GM18517 (cell line): ENCODE measurements at regions not wholly inside any gene's neighbourhood (a gene's known extent, or its start where the extent isn't known, plus 50 kb on each side); places are given as distances from the start of the nearest gene placed in this dataset.

ENCODE experiments used
- ATAC-seq: cut with Tn5 transposase; IDR thresholded peaks from one replicate; pipeline ENCODE4 v1.9.1; 2021; ENCODE audit warnings: mild to moderate bottlenecking, moderate library complexity; ENCODE audit not compliant: unreplicated experiment

DNA sequence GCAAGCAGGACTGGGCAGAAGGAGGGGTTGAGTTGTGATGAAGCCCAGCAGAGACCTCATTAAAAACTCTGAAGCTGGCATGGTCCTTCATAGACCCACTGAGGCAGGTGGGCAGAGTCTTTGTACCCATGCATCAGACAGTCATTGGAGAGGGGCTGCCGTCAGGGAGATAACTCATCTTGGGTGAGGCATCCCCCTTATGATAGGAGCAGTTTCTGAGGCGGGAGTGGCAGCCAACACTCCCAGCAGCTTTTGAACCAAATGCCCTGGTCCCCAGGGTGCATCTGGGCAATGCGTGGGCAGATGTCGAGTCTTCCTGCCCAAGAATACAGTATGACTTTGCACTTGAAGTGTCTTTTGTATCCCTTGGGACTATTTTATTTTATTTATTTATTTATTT, 68.1 kb downstream of the HTR5A start:
- no peak for ATAC-seq

- ATAC-seq: no peak
Observed at GRCh38 chr7:155141562-155141961, 71.4 kb downstream of the HTR5A start.

DNA sequence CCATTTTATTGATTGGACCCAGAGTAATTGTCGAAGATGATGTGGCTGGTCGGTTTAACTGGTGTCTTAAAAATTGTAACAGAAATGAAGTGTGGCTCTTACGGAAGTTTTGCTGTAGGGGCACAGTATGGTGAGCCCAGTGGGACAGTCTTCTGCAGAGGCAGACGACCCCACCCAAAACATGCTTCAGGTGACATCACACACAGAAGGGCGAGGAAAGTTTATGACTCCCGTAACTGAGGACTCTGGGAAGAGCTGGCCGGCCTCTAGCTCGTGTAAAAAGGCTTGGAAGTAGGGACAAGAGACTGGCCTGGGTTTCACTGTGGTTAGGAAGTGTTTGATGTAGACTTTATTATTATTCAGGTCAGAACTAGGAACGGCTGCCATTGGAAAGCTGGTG, 73.3 kb downstream of the HTR5A start:
- no peak for ATAC-seq

DNA sequence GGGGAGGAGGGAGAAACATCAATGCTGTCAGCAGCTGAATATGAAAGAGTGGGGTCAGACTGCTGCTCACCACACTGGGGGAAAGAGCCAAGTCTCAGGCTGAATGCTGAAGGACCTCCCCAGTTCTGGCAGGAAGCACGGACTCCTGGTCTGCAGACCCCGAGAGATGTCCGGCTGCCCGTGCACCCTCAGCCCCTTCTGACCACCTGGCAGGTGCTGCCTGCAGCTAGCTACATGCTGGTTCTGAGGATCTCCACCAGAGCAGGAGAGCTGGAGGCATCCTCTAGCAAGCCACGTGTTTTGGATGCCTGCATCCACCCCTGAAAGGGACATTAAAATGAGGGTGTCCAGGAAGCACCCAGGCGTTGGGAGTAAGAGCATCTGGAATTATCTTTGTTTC, 74.2 kb downstream of the HTR5A start:
- no peak for ATAC-seq

- ATAC-seq: no peak
Observed at GRCh38 chr7:155145477-155146255, 75.5 kb downstream of the HTR5A start.

- ATAC-seq: no peak
Observed at GRCh38 chr7:155147172-155147571, 77.0 kb downstream of the HTR5A start.

DNA sequence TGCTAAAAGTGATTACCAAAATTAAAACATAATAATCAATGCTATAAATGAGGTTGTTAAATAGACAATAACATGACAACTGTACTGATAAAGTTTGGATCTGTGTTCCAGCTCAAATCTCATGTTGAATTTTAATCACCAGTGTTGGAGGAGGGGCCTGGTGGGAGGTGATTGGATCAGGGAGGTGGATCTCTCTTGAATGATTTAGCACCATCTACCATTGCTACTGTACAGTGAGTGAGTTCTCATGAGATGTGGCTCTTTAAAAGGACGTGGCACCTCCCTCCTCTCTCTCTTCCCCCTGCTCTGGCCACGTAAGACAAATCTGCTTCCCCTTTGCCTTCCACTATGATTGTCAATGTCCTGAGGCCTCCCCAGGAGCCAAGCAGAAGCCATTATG, 77.5 kb downstream of the HTR5A start:
- no peak for ATAC-seq

DNA sequence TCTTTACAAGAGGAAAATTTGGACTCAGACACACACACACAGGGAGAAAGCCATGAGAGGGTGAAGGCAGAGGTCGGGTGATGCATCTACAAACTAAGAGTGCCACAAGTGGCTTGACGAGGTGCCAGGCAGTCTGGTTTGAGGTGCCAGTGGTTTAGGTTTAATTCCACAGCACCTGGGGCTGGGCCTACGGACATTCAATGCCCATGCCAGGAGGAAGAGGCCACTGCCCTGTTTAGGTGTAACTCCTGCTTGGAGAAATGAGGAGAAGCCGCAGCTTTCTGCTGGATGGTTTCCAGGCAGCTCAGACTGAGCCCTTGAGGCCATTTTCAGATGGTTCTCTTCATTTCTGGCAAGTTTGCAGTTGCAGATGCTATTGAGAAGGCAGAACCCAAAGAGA, 83.6 kb downstream of the HTR5A start:
- ATAC-seq: no peak

- ATAC-seq: no peak
Observed at GRCh38 chr7:155154586-155154985, 84.5 kb downstream of the HTR5A start.

GRCh38 chr7:155161690-155162089, 91.6 kb downstream of the HTR5A start:
- ATAC-seq: no peak

DNA sequence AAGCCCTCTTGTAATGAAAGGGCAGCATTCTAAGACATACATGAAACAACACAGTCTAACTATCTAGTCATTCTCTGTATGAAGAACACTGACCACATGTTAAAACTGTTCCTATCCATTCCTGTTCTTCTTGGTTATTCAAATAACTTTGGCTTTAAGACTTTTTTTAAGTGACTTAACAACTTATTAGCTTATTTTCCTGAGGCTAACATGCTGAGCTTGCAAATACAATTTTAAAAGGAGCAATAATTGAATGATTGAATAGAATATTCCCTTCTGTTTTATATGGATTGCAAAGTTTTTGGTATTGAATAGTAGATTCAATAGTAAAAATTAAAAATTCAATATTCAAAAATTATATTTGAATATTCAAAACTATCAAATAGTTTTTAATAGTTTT, 92.3 kb downstream of the HTR5A start:
- no peak for ATAC-seq

DNA sequence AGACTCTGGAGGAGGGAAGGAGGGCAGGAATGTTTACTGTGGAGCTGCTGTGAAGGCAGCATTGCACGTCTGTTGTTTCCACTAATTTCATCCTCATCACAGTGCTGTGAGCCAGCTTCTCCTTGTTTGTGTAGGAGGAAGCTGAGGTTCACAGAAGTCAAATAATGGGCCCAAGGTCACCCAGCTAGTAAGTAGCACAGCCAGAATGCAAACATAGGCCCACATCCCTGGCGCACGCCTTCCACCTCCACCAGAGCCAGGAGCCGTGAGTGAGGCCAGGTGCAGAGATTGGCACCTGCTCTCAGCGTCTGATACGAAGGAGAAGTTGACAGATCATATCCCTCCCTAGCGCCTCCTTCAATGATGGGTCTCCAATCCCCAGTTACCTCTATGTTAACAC, 93.6 kb downstream of the HTR5A start:
- ATAC-seq: no peak

- ATAC-seq: no peak
Observed at GRCh38 chr7:155164316-155164715, 94.2 kb downstream of the HTR5A start.

DNA sequence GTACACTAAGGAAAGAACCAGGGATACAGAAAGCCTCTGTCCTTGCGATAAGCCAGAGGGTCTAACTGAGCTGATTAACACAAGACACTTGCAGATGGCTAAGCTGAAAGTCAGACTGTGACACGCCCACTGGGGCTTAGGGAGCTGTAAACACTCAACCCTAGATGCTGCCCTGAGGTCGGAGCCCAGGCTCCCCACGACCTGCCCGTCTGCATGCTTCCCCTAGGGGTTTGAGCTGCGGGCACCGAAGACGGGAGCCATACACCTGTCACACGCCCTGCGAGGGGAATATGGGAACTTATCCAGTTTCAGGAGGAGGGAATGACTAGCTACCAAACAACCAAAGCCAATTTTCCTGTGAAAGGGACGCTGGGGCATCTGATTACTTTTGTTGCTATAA, 96.0 kb downstream of the HTR5A start:
- no peak for ATAC-seq

GRCh38 chr7:155166673-155167370, 96.7 kb downstream of the HTR5A start:
- no peak for ATAC-seq

- no peak for ATAC-seq
Observed at GRCh38 chr7:155167706-155168365, 97.7 kb downstream of the HTR5A start.

GRCh38 chr7:155168597-155169480, 98.7 kb downstream of the HTR5A start:
- no peak for ATAC-seq

- no peak for ATAC-seq
Observed at GRCh38 chr7:155169498-155170065, 99.5 kb downstream of the HTR5A start.

- ATAC-seq: no peak
Observed at GRCh38 chr7:155170331-155170730, 100.2 kb downstream of the HTR5A start.

DNA sequence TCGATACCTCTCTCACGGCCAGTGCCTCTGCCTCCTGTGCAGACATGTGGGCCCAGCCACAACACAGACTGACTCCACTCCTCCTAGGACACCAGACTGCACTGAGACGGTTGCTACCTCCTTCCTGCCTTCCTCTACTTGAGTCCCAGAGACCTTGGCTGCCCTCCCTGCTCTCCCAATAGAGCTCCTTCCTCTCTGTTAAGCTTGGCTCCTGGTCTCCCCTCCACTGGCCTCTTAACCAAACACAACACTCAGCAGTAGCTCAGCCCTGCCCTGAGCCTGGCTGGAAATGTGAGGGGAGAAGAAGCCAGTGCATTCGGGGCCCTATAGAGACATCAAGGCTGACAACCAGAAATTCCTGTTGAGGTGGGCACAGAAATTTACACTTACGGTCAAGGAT, 102.0 kb downstream of the HTR5A start:
- no peak for ATAC-seq

DNA sequence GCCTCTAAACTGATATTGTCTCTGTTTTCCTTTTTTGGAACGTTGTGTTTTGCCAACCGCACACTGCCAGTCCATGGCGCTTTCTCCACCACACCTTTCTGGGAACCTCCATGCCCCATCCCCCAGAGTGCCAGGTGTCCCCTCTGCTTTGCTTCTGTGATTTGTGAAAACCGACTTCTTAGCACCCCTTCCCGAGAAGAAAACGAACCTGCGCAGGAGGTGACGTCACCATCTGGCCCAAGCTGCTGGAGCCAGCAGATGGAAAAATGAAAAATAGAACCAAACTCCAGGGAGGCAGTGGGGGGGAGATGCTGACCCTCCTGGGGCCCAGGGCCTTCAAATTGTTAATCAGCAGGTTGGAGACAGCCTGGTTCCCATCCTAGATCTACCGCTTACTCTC, 103.8 kb downstream of the HTR5A start:
- no peak for ATAC-seq
